ENCODE measurements at regions not wholly inside any gene's neighbourhood (a gene's known extent, or its start where the extent isn't known, plus 50 kb on each side); places are given as distances from the start of the nearest gene placed in this dataset.

GRCh38 chr12:75684678-75685616, 173.5 kb upstream of the KRR1 start (continued):
- TF ChIP-seq ZNF280B (CRISPR knock-in tag; IDR thresholded peaks at IDR 0.05) (no peak), DACH1 (IDR thresholded peaks at IDR 0.05; ENCODE audit: partially characterized antibody) (no peak), HDAC8 (tag; IDR thresholded peaks at IDR 0.05) (no peak), CLOCK (CRISPR knock-in tag; IDR thresholded peaks at IDR 0.05; ENCODE audit: borderline replicate concordance) (no peak), ZNF431 (CRISPR knock-in tag; IDR thresholded peaks at IDR 0.05) (no peak), NBN (IDR thresholded peaks at IDR 0.05; ENCODE audit: low read depth) (no peak), PTBP1 (IDR thresholded peaks at IDR 0.05; ENCODE audit: low read depth, low read length) (no peak), ZBTB5 (IDR thresholded peaks at IDR 0.05) (no peak), ATF1 (CRISPR knock-in tag; IDR thresholded peaks at IDR 0.05) (no peak), ATF1 (tag; IDR thresholded peaks at IDR 0.05) (no peak), ZFP91 (CRISPR knock-in tag; IDR thresholded peaks at IDR 0.05) (no peak), NONO (IDR thresholded peaks at IDR 0.05; ENCODE audit: low read depth in 2 of 2, low read length in 1 of 2) (no peak), IRF2 (CRISPR knock-in tag; IDR thresholded peaks at IDR 0.05) (no peak), KLF10 (CRISPR knock-in tag; IDR thresholded peaks at IDR 0.05) (no peak), CREB1 (IDR thresholded peaks at IDR 0.05) (no peak), CREB1 (CRISPR knock-in tag; IDR thresholded peaks at IDR 0.05) (no peak), PATZ1 (CRISPR knock-in tag; IDR thresholded peaks at IDR 0.05; ENCODE audit: borderline replicate concordance) (no peak), NELFE (IDR thresholded peaks at IDR 0.05; ENCODE audit: insufficient read depth, insufficient read length) (no peak)
